ENCODE measurements at regions not wholly inside any gene's neighbourhood (a gene's known extent, or its start where the extent isn't known, plus 50 kb on each side); places are given as distances from the start of the nearest gene placed in this dataset.

DNA sequence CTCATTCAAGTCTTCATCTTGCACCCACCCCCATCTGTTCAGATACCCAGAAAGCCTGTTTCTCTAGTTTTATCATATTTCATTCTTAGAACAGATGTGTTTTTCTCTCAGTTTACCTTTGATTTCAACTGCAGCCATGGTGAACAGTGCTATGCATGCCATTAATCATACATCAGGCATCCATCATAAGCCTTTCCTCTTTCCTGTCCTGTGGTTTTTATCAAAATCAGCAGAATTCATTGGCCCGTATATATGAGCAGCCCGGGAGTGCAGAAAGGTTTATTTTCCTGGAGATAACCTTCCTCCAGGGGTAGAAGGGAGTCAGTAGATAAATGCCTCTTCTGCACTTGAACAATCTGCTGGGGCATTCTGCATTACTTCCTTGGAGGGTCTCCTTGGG lies 65.7 kb downstream of the IL21 start:
- no peak for DNase-seq

DNA sequence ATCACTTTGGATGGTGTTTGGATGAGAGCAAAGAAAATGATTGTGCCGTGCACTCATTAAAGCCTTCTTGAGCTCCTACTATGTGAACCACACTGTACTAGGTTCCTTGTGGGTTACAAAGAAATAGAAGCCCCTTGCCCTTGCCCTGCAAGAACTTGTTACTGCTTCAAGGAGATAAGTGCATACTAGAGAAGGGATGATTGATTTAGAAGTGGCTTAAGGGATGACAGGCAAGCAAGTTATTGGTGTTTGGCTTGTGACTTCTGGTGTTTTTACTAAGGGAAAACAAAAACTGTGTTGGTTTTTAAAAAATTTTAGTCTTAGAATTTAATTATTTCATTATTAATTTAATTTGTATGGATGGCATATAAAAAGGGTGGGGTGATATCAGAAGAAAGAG lies 67.4 kb downstream of the IL21 start:
- DNase-seq, result no peak

DNA sequence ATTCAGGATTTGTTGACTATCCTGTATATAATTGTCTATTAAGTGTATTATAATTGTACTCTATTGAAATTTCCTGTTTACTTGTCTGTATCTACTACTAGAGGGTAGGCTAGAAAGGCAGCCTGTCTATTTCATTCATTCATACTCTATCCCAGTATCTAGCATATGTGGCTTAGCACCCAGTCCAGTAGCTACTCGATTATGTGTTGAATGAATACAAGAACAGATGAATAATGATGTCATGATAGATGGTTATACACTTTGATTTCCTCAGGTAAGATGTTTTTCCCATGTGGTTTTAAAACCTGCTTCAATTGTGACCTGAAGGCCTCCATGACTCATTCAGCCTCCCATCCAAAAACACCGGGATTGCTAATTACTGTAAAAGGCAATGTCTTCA lies 68.0 kb downstream of the IL21 start:
- no peak for DNase-seq

DNA sequence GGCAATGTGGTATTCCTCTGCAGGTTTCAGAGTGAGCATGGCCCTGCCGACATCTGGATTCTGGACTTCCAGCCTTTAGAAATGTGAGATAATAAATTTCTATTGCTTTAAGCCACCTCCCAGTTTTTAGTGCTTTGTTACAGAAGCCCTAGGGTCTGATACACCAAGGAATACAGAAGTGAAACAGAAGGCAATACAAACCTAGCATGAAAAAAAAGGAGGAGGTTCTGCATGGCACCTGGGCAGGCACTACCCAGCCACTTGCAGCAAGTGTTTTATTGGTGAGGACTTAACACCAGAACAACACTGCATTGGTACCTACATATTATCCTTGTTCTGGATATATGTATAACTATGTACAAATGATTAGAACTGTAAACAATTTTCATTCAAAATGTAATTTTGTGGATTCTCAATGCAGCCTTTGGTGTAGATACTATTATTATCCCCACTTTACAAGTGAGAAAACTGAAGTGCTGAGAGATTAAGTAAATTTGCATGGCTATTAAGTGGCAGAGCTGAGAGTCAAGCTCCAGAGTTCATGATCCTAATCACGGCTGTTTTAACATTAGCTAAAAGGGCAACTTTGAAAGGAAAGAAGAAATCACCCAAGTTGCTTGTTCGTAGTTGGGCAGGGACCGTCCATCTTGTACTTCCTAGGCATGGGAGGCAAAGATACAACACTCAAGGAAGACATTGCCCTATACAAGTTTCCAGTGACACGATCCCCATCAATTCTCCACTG lies 71.8 kb downstream of the IL21 start:
- no peak for DNase-seq

DNA sequence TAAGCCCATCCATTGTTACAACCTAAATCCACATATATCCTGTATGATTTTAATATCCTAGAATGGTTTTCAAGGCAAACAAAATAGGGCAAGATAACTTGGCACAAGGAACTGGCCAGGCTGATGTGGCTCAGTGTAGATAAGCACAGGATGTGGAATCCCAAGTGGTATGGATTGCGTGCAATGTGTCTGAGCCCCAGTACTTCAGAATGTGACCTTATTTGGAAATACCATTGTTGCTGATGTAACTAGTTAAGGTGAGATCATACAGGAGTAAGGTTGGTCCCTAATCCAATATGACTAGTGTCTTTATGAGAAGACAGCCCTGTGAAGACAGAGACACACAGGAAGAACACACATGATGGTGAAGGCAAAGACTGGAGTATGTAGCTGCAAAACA lies 72.4 kb downstream of the IL21 start:
- DNase-seq, result no peak

DNA sequence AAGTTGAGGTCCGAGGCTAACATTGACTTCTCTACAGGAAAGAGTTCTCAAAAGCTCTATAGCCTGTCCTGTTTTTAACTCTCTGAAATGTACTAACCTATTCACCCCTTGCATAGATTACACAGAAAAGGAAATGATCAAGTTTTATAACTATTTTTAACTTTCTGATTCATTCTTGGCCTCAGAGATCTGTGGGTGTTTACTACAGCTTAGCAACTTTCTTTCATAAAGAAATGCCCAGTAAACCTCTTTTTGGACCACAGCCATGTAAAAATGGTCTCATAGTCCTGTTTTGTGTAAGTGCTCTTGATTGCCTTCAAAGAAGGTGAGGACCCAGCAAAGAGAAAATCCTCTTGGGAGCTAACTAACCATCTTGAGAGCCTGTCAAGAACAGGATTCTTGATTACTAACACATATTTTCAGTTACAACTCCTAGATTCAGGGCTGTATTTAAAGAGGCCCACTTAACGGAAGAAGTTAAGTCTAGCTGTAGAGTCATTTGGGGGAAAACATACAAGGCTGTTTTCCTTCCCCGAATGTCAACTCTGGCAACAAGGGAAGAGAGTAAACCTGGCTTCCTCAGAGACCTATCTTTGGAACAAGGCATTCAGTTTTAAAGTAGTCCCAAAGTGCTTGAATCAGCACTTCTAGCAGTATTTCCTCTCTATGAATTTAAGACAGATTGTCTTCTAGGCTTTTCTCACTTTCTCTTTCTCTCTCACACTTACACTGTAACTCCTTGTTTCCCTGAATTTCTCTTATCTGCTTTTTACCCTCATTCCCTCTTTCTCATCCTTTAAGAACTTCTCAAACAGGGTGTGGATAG lies 78.2 kb downstream of the IL21 start:
- DNase-seq, result peak in 2 of 4 experiments; percentile 23 to 38

DNA sequence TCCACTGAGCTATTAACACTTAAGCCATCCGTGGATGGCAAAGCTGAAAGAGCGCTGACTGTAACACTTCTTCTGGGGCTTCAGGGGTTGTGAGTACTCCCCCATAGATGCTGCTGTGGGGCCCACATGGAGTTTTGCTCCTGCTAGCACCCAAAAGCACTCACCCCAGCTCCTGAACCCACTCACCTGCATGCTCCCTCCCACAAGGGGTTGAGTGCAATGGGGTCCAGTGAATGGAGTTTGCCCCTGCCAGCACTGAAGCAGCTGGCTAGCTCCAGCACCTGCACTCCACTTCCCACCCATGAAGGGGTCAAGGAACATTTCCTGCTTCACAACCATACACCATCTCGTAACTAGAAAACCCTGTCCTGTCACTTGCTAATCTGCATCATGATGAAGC lies 78.9 kb downstream of the IL21 start:
- no peak for DNase-seq

DNA sequence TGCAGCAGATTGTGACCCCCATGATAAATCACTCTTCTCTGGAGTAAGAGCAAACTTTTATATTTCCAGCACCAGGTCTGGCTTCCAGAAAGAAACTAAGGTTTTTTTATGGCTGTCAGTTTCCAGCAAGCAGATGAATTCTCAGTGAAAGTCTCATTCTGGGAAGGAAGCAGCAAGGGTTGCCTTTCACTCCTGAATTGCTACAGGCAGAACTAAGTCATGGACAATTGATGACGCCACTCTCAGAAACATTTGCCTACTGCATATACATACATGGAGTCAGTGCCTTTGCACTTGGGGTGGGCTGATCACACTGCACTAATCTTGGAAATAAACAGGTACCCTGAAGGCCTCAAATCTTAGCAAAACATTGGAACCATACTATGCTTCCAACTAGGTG lies 80.0 kb downstream of the IL21 start:
- peak in 1 of 4 experiments; percentile 5 for DNase-seq

DNA sequence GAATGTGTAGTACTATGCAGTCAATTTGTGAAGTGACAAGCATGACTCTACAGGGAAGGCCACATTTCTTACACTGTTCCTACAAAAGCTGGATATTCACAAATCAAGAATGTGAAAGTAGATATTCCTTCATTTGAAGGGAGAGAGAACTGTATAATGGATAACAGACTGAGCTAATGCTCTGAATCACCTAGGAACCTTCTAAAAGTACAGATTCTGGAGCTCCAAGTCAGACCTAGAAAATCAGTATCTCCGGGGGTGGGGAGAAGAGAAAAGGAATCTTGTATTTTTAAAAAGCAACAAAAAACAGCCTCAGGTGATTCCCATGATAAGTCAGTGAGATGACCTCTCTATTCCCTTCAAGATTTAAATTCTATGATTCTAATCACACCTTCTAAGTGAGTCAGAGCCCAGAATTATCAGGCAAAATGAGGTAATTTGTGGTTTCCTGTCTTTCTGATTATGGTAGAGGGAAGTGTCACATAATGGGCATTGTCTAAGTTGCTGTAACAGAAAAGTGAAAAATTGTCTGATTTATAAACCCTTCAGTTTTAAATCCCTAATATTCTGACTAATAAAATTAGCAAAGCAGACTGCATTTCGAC lies 80.9 kb downstream of the IL21 start:
- peak in 2 of 4 experiments; percentile 27 to 36 for DNase-seq

DNA sequence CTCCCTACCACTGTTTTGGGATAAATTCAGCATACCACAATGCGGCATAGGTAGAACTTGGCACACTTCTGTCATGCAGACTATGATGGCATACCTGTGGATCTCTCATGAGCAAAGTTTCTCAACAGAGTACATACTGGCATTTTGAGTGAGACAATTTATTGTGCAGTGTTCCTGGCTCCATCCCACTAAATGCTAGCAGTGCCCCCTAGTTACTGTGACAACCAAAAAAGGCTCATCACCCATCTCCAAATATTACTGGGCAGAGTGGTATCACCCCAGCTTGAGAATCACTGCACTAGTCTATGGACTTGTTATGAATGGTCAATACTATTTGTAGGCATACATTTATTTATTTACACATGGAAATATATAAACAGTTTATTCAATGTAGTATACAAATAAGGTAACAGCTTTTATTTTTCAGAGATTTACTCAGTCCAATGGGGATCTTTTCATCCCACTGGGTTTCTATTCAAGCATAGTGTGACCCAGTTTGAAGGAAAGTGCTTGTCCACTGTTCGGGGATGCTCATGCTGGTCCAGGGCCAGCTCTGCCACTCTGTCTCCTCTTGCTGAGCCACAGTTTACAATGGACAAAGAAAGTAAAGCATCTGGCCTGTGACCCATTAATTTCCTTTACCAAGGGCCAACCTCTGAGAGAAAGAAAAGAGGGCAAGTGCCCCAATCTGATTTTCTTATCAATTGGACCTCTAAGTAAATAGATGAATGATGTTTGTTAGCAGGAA lies 81.0 kb upstream of the IL2 start:
- DNase-seq, result no peak

DNA sequence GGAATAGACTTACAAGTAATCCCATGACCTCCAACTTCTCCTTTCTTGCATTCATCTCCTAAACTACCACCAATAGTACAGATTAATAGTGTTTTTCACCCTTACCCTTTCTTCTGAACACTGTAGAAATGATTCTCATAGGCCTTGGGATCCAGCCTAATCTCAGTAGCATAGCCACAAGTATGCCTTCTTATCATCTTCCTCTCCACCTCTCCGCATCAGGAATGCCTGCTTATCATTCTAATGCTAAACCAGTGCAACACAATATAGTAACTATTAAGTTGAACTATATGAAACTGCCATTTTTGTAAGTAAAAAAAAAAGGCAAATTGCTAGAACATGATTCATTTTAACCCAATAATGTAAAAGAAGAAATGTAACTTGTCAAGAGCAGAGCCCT lies 79.5 kb upstream of the IL2 start:
- no peak for DNase-seq

DNA sequence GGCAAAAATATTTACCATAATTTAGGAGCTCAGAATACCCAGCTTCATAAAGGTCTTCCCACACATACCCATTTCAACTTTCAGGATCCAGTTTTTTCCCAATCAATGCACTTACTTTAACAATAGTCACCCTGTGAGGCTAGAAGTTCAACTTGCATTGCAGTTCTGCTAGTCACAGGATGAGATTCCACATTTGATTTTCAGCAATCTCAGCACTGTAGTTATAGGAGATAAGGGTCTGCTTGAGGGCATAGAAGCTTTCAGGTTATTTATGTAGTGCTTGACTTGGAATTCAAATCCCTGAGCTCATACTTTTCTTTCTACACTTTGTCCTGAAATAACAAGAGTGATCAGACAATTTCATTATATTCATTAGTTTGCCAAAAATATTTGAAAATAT lies 78.3 kb upstream of the IL2 start:
- DNase-seq, result no peak

DNA sequence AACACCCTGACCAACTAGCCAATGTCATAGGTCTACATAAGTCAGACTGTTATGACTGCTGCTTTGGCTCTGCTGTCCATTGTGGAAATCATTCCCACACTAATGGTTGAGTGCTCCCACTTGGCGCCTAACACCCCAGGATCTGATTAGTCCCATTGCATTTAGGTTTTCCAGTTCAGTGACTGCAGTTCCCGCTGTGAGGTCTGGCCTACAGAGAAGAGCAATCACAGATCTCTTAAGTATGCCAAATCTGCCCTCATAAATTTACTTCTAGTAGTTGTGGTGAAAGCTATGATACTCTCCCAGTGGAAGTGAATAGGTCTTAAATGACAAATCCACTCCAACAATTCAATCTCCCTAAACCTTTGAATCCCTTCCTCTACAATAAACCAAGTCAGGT lies 77.3 kb upstream of the IL2 start:
- no peak for DNase-seq

DNA sequence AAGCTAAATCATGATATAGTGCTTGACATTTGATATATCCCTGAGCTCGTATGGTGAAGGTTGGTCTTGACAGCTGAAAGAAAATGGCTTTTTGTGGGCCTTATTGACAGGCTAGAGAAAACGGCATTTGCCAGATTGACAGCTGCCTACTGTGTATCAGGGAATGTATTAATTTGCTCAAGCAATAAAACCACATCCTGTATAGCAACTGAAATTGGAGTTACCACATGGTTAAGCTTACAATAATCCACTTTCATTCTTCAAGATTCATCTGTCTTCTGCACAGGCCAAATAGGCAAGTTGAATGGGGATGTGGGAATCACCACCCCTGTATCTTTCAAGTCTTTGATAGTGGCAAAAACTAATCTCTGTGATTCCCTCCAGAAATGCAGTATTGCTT lies 76.2 kb upstream of the IL2 start:
- no peak for DNase-seq

DNA sequence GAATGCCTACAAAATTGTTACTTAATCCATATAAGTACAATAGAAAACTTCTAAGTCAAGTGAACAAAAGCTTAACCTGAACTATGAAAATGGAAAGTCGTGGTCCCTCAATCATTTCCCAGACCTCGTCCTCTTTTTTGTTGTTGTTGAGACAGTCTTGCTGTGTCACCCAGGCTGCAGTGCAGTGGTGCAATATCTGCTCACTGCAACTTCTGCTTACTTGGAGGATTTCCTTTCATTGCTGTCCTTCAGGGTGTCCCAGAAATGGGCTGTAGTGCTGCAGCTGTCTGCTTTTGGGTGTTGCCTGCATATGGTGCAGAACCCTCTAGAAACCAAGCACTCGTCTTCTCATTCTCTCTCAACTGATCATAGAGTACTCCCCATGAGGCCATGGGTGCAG lies 75.0 kb upstream of the IL2 start:
- peak in 3 of 4 experiments; percentile 4 to 22 (median 14) for DNase-seq

DNA sequence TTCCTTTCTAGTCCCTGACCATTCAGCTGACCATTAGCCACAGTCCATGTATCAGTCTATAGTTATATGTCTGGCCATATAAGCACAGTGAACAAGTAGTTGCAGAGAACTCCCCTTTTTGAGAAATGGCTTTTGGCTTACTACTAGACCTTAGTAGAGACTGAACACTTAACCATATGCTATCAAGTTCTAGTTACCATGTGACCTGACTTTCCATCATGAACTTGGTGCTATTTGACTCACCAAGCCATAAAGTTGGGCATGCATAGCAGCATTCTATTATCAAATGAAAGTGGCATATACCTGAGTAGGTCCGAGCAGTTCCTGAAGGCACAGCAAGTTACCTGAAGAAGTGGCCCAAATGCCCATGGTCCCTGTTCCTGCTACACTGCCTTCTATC lies 74.5 kb upstream of the IL2 start:
- no peak for DNase-seq

DNA sequence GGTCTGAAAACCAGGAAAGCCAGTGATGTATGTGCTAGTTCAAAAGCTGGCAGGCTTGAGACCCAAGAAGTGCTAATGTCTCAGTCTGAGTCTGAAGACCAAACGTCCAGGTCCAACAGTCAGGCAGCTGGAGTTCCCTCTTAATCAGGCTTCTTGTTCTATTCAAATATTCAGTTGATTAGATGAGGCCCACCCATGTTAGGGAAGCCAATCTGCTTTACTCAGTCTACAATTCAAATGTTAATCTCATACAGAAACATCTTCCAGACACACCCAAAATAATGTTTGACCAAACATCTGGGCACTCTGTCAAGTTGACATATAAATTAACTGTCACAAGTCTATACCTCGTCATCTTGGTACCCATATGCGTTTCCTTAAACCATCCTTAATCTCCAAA lies 72.4 kb upstream of the IL2 start:
- no peak for DNase-seq

DNA sequence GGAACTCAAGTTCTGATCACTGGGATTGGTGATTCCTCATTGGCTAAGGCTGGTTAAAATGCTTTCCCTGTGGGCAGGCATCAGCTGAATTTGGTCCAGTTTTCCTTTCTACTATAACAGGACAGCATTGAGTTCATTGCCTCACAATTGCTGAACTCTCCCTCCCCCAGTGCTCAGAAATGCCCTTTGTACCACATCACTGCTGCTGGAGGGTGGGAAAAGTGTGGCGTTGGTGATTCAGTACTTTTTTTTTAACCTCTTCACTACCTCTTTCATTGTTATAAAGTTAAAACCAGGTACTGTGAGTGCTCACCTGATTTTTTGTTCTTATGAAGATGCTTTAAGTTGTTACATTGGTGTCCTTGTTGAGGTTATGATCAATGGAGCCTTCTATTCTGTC lies 69.3 kb upstream of the IL2 start:
- DNase-seq, result no peak

DNA sequence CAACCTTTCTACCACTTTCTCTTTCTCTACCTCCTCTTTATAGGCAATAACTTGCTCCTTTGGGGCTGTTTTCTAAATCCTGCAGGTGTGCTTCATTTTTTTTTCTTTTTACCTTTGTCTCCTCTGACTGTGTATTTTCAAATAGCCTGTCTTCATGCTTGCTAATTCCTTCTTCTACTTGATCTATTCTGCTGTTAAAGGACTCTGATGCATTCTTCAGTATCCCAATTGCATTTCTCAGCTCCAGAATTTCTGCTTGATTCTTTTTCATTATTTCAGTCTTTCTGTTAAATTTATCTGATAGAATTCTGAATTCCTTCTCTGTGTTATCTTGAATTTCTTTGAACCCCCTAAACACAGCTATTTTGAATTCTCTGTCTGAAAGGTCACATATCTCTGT lies 67.7 kb upstream of the IL2 start:
- no peak for DNase-seq

DNA sequence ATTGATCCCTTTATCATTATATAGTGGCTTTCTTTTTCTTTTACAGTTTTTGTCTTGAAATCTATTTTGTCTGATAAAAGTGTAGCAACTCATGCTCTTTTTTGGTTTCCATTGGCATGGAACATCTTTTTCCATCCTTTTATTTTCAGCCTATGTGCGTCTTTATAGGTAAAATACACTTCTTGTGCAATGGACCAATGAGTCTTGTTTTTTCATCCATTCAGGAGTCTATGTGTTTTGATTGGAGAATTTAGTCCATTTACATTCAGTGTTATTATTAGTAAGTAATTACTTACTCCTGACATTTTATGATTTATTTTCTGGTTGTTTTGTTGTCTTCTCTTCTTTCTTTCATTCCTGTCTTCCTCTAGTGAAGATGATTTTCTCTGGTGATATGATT lies 66.4 kb upstream of the IL2 start:
- DNase-seq, result no peak

DNA sequence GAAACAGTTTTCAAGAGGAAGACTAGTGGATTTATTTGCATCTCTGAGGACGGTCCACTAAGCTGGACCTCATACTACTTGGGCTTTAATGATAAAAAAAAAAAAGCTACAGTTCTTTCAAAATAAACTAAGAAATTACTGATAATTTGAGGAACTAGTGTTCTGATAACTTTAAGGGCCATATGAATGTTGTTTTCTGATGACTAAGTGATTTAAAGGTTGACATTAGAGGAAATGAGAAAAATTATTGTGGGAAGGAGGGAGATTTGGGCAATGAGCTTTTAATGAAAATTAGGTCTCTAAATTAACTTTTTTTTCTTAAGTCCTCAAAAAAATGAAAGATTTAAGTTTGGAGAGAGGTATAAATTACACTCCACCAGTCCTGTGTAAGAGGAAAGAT lies 60.8 kb upstream of the IL2 start:
- DNase-seq, result no peak

DNA sequence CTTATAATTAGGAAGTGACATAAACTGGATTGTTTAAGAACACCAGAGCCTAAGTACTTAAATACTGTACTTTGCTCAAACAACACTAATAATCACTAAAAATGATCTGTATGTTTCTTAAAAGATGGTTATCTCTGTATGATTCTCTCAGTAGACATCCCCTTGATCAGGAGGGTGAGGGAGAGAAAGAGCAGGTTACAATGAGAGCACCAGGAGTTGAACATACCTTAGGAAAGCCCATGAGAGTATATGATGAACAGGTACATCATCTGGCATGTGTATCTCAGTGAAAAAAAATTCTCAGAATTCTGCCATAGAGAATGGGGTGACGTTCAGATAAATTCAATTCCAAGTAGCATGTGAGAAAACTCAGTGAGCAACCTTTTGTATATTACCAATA lies 59.9 kb upstream of the IL2 start:
- DNase-seq, result no peak

DNA sequence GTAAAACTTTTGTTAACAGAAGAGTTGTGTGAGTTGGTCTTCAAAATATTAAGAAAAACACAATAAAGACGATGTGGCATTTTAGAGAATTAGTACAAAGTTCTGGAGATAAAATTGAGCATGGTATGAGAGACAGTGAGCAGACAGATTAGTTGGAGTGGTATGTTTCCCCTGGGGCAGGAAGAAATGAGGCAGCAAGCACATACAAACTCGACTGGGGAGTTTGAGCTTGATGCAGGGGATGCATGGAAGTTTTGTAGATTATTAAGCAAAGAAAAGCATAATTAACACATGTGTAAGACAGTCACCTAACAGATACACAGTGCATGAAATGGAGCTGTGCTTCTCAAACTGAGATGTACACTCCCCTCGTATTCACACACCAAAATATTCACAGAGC lies 58.1 kb upstream of the IL2 start:
- no peak for DNase-seq
